ENCODE measurements at regions not wholly inside any gene's neighbourhood (a gene's known extent, or its start where the extent isn't known, plus 50 kb on each side); places are given as distances from the start of the nearest gene placed in this dataset.

- BruUV-seq (replicated peaks), result no TSS peak
- in situ Hi-C loops (cut with MboI) (no loop called here), intact Hi-C loops (cut with micrococcal nuclease; ENCODE audit: unreplicated experiment) (no loop called here)
- WGBS (ENCODE audit: insufficient coverage, insufficient replicate concordance, low lambda C conversion rate, missing lambda C conversion rate), result 5% methylated on average over 3 of the region's 3 CpGs
- RAD21 ChIA-PET (ENCODE audit: unreplicated experiment), result no interaction called here
- DNase-seq (ENCODE audit: low read depth, low spot score), result no peak
- Histone ChIP-seq H3K27ac (ENCODE audit: control insufficient read depth, insufficient read depth) (no peak overlapping the region), H3K4me2 (ENCODE audit: control insufficient read depth, insufficient read depth) (no peak overlapping the region), H4K20me1 (ENCODE audit: control insufficient read depth, insufficient read depth) (no peaks in the 10 kb centered on the region), H3K9me3 (replicated peaks; ENCODE audit: control insufficient read depth, insufficient read depth, low read length) (no peaks in the 10 kb centered on the region), H3K4me3 (no peak overlapping the region), H3K27me3 (replicated peaks in 1 of 2; ENCODE audit: control insufficient read depth in 2 of 2, insufficient read depth in 2 of 2, low read length in 1 of 2) (no peaks in the 10 kb centered on the region), H3K36me3 (ENCODE audit: control insufficient read depth in 2 of 2, insufficient read depth in 2 of 2, low read length in 1 of 2) (no peaks in the 10 kb centered on the region), H2AFZ (ENCODE audit: control insufficient read depth, low read depth, low read length) (no peak overlapping the region), H3K79me2 (ENCODE audit: control insufficient read depth, insufficient read depth, low read length) (no peaks in the 10 kb centered on the region), H3K4me1 (ENCODE audit: control insufficient read depth, insufficient read depth, low read length) (no peaks in the 10 kb centered on the region), H3K9ac (ENCODE audit: control insufficient read depth, insufficient read depth, low read length) (no peak overlapping the region)
- SMC1A ChIA-PET (ENCODE audit: uncharacterized antibody, unreplicated experiment), result no interaction called here
- no peak for ATAC-seq
- TF ChIP-seq, protein P1, sequence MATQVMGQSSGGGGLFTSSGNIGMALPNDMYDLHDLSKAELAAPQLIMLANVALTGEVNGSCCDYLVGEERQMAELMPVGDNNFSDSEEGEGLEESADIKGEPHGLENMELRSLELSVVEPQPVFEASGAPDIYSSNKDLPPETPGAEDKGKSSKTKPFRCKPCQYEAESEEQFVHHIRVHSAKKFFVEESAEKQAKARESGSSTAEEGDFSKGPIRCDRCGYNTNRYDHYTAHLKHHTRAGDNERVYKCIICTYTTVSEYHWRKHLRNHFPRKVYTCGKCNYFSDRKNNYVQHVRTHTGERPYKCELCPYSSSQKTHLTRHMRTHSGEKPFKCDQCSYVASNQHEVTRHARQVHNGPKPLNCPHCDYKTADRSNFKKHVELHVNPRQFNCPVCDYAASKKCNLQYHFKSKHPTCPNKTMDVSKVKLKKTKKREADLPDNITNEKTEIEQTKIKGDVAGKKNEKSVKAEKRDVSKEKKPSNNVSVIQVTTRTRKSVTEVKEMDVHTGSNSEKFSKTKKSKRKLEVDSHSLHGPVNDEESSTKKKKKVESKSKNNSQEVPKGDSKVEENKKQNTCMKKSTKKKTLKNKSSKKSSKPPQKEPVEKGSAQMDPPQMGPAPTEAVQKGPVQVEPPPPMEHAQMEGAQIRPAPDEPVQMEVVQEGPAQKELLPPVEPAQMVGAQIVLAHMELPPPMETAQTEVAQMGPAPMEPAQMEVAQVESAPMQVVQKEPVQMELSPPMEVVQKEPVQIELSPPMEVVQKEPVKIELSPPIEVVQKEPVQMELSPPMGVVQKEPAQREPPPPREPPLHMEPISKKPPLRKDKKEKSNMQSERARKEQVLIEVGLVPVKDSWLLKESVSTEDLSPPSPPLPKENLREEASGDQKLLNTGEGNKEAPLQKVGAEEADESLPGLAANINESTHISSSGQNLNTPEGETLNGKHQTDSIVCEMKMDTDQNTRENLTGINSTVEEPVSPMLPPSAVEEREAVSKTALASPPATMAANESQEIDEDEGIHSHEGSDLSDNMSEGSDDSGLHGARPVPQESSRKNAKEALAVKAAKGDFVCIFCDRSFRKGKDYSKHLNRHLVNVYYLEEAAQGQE (IDR thresholded peaks at IDR 0.05; ENCODE audit: low read depth, low read length), result no peak
- TF ChIP-seq MLLT1 (IDR thresholded peaks at IDR 0.05), result no peak
- TF ChIP-seq, protein P2, sequence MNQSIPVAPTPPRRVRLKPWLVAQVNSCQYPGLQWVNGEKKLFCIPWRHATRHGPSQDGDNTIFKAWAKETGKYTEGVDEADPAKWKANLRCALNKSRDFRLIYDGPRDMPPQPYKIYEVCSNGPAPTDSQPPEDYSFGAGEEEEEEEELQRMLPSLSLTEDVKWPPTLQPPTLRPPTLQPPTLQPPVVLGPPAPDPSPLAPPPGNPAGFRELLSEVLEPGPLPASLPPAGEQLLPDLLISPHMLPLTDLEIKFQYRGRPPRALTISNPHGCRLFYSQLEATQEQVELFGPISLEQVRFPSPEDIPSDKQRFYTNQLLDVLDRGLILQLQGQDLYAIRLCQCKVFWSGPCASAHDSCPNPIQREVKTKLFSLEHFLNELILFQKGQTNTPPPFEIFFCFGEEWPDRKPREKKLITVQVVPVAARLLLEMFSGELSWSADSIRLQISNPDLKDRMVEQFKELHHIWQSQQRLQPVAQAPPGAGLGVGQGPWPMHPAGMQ (IDR thresholded peaks at IDR 0.05; ENCODE audit: borderline replicate concordance), result no peak
- TF ChIP-seq HDAC6 (IDR thresholded peaks at IDR 0.05; ENCODE audit: unreplicated experiment), result no peak
- no peak for TF ChIP-seq GATAD2B (conservative IDR thresholded peaks at IDR 0.05; ENCODE audit: low read depth)
- no peak for TF ChIP-seq RAD21 (IDR thresholded peaks at IDR 0.05; ENCODE audit: insufficient read depth, low read depth, low read length)
- TF ChIP-seq, protein P3, sequence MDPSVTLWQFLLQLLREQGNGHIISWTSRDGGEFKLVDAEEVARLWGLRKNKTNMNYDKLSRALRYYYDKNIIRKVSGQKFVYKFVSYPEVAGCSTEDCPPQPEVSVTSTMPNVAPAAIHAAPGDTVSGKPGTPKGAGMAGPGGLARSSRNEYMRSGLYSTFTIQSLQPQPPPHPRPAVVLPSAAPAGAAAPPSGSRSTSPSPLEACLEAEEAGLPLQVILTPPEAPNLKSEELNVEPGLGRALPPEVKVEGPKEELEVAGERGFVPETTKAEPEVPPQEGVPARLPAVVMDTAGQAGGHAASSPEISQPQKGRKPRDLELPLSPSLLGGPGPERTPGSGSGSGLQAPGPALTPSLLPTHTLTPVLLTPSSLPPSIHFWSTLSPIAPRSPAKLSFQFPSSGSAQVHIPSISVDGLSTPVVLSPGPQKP (IDR thresholded peaks at IDR 0.05; ENCODE audit: low read depth, low read length), result no peak
- no peak for TF ChIP-seq SMAD5 (IDR thresholded peaks at IDR 0.05; ENCODE audit: low read depth)
- TF ChIP-seq RFX5 (IDR thresholded peaks at IDR 0.05; ENCODE audit: low read depth, low read length), result no peak
- TF ChIP-seq FOXM1 (IDR thresholded peaks at IDR 0.05; ENCODE audit: low read depth, low read length), result no peak
- no peak for TF ChIP-seq TBL1XR1 (IDR thresholded peaks at IDR 0.05; ENCODE audit: low read depth, low read length)
- no peak for TF ChIP-seq MXI1 (IDR thresholded peaks at IDR 0.05; ENCODE audit: low read depth, low read length)
- no peak for TF ChIP-seq EGR1 (IDR thresholded peaks at IDR 0.05; ENCODE audit: borderline replicate concordance in 1 of 2, low read depth in 2 of 2, low read length in 2 of 2)
- TF ChIP-seq CHD4 (IDR thresholded peaks at IDR 0.05), result no peak
- FAIRE-seq, result no peak
- CTCF ChIA-PET, result no interaction called here
- POLR2A ChIA-PET, result no interaction called here
Measured at GRCh38 chr7:109136893-109137292, 567.2 kb downstream of the DNAJB9 start.
